Neutrophil (primary cell): ENCODE measurements at regions not wholly inside any gene's neighbourhood (a gene's known extent, or its start where the extent isn't known, plus 50 kb on each side); places are given as distances from the start of the nearest gene placed in this dataset.

Source experiments
- H3K27ac ChIP-seq: fragments of 200-600 bp; sonication (generic); 2 replicates; pipeline ENCODE4 v1.5.1; 2016; ENCODE audit warnings: mild to moderate bottlenecking, moderate library complexity
- H3K27me3 ChIP-seq: fragments of 200-600 bp; sonication (generic); 2 replicates; pipeline ENCODE4 v1.6.0; 2016; ENCODE audit warnings: mild to moderate bottlenecking
- H3K36me3 ChIP-seq: fragments of 200-600 bp; sonication (generic); 2 replicates; pipeline ENCODE4 v1.5.1; 2017
- H3K4me1 ChIP-seq, 2 experiments: fragments of 200-600 bp in 1 of 2; sonication (generic) in 1 of 2; 1 replicate in 1 of 2; 2 replicates in 1 of 2; pipeline versions ENCODE4 v1.5.1 to v1.6.1; 2013 to 2016; ENCODE audit warnings: low read depth in 1 of 2, low read length in 1 of 2, mild to moderate bottlenecking in 1 of 2, moderate library complexity in 1 of 2; ENCODE audit not compliant: control insufficient read depth in 1 of 2, insufficient read depth in 1 of 2
- H3K4me3 ChIP-seq, 2 experiments: fragments of 200-600 bp in 1 of 2; sonication (generic) in 1 of 2; 1 replicate in 1 of 2; 2 replicates in 1 of 2; pipeline ENCODE4 v1.5.1; 2013 to 2016; ENCODE audit warnings: low read depth in 1 of 2, low read length in 1 of 2, mild to moderate bottlenecking in 1 of 2, moderate library complexity in 1 of 2
- H3K9me3 ChIP-seq: fragments of 200-600 bp; sonication (generic); 2 replicates; pipeline ENCODE4 v1.5.1; 2016
- TF ChIP-seq, protein P1 (sequence below): fragments of 200-600 bp; sonication (generic); IDR thresholded peaks from 2 replicates; pipeline ENCODE4 v1.5.1; 2016; ENCODE audit warnings: antibody characterized with exemption

GRCh38 chr16:48487287-48487686 is 102.1 kb upstream of the SIAH1 start:
- Histone ChIP-seq H3K27me3 (no peaks in the 10 kb centered on the region), H3K36me3 (no peaks in the 10 kb centered on the region), H3K4me1 (peaks cover 0 to 3% of the 10 kb centered on the region in 2 experiments), H3K27ac (no peak overlapping the region), H3K4me3 (no peak overlapping the region), H3K9me3 (no peaks in the 10 kb centered on the region)
- TF ChIP-seq, protein P1, sequence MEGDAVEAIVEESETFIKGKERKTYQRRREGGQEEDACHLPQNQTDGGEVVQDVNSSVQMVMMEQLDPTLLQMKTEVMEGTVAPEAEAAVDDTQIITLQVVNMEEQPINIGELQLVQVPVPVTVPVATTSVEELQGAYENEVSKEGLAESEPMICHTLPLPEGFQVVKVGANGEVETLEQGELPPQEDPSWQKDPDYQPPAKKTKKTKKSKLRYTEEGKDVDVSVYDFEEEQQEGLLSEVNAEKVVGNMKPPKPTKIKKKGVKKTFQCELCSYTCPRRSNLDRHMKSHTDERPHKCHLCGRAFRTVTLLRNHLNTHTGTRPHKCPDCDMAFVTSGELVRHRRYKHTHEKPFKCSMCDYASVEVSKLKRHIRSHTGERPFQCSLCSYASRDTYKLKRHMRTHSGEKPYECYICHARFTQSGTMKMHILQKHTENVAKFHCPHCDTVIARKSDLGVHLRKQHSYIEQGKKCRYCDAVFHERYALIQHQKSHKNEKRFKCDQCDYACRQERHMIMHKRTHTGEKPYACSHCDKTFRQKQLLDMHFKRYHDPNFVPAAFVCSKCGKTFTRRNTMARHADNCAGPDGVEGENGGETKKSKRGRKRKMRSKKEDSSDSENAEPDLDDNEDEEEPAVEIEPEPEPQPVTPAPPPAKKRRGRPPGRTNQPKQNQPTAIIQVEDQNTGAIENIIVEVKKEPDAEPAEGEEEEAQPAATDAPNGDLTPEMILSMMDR, result no peak

DNA sequence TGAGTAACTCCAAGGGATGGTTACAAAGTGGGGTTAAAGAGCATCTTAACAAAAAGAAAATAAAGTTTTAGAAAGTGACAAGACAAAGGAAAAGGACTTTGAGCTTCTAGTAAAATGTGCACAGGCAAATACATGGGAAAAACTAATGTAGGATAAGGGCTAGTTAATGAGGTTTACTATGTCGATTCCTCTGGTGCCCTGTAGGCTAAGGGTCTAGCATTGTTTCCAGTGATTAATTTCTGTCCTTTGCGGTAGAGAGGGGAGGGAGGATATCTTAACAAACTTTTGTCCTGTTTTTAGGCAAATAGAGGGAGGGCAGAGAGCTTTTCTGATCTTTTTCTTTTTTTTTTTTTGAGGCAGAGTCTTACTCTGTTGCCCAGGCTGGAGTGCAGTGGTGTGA is 96.6 kb upstream of the SIAH1 start:
- Histone ChIP-seq H3K4me3 (no peak overlapping the region), H3K27me3 (peaks cover 4% of the 10 kb centered on the region), H3K9me3 (no peaks in the 10 kb centered on the region), H3K36me3 (no peaks in the 10 kb centered on the region), H3K27ac (no peak overlapping the region), H3K4me1 (peaks cover 0 to 3% of the 10 kb centered on the region in 2 experiments)
- TF ChIP-seq, protein P1, result no peak

DNA sequence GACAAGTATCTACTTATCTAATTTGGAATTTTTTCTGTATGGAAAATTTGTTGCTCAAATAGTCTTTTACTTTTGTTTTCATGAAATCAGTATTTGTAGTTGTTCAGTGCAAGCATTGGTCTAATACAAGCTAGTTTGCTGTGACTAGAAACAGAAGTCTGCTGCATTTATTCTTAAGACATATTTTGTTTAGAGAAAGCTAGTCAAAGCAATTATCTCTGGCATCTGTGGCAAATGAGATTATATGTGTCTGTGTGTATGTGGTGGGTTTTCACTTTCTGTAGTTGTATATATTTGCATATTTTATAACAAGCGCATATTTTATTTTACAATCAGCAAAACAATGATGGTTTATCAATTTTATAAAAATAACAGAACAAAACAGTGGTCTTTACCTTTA is 96.0 kb upstream of the SIAH1 start:
- Histone ChIP-seq H3K27me3 (peaks cover 4% of the 10 kb centered on the region), H3K4me3 (no peak overlapping the region), H3K4me1 (no peaks in the 10 kb centered on the region), H3K27ac (no peak overlapping the region), H3K36me3 (no peaks in the 10 kb centered on the region), H3K9me3 (no peaks in the 10 kb centered on the region)
- TF ChIP-seq, protein P1, result no peak

DNA sequence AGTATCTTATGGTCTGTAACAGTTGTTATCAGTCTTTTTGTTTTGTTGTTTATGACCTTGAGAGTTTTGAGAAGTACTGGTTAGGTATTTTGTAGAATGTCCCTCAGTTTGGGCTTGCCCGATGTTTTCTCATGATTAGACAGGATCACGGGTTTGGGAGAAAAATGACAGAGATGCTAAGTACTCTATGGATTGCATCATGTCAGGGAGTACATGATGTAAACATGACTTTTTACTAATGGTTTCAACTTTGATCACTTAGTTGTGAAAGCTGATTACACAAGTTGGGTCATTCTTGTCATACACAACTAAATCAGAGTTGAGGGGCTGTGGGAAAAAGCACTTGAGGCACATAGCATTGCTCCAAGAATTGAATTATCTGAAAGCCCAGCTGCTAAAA is 94.7 kb upstream of the SIAH1 start:
- Histone ChIP-seq H3K4me1 (no peaks in the 10 kb centered on the region), H3K36me3 (no peaks in the 10 kb centered on the region), H3K4me3 (no peak overlapping the region), H3K27ac (no peak overlapping the region), H3K27me3 (peaks cover 4% of the 10 kb centered on the region), H3K9me3 (no peaks in the 10 kb centered on the region)
- TF ChIP-seq, protein P1, result no peak

DNA sequence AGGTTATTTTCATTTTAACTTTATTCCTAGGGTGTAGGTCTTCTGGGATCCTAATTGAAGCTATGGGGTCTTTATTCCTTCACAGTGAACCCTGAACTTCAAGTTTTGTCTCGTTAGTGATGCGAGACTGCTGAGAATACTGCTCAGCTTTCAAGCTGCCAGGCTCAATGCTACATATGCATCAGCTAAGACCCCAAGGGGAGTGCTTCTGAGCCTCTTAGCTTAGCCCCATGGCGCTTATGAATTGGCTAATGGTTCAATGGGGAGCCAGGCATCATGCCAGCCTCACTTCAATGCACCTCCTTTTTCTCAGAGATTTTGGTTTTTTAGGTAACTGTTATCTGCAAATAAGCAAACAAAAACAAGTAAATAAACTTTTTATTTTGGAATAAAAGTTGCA is 94.1 kb upstream of the SIAH1 start:
- Histone ChIP-seq H3K9me3 (no peaks in the 10 kb centered on the region), H3K36me3 (no peaks in the 10 kb centered on the region), H3K4me3 (no peak overlapping the region), H3K27ac (no peak overlapping the region), H3K27me3 (peaks cover 4% of the 10 kb centered on the region), H3K4me1 (no peaks in the 10 kb centered on the region)
- TF ChIP-seq, protein P1, result no peak

DNA sequence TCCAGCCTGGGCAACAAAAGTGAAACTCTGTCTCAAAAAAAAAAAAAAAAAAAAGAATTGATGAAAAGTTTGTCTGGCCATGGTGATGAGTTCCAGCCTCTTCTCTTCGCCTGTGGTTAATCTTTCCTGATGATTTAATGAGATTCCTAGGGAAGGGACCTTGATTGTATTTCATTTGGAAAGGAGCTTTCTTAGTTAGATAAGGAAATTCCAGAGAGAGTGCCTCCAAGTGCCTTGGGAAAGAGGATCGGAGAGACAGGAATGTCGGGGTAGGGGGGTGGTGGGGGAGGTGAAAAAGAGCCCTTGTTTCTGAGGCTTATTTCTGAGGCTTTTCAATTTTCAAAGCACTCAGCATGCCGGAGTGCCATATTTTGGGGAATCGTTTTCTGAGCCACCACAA is 93.2 kb upstream of the SIAH1 start:
- no peaks in the 10 kb centered on the region for H3K36me3 ChIP-seq
- H3K27me3 ChIP-seq, result peaks cover 4% of the 10 kb centered on the region
- no peaks in the 10 kb centered on the region for H3K9me3 ChIP-seq
- H3K4me3 ChIP-seq, result no peak overlapping the region
- H3K4me1 ChIP-seq, result no peaks in the 10 kb centered on the region
- H3K27ac ChIP-seq, result no peak overlapping the region
- TF ChIP-seq, protein P1, result no peak
